ENCODE measurements at regions not wholly inside any gene's neighbourhood (a gene's known extent, or its start where the extent isn't known, plus 50 kb on each side); places are given as distances from the start of the nearest gene placed in this dataset.
A peak's percentile ranks its signal among the peaks of the same experiment; 100 is the strongest.

GRCh38 chr6:165774903-165775601, 112.0 kb upstream of the PDE10A start:
- H3K36me3 ChIP-seq (ENCODE audit: control insufficient read depth, insufficient read depth, low read length), result no peaks in the 10 kb centered on the region
- H4K20me1 ChIP-seq (ENCODE audit: insufficient read depth, low read length), result no peaks in the 10 kb centered on the region; the same call in 1 of the 2 replicates
- H3K27ac ChIP-seq (ENCODE audit: insufficient read depth, low read length), result no peak overlapping the region
- no peak overlapping the region for H4K5ac ChIP-seq (ENCODE audit: low read depth, low read length)
- H3K56ac ChIP-seq (ENCODE audit: extremely low read depth, insufficient read depth, low read length), result no peak overlapping the region
- no peaks in the 10 kb centered on the region for H3K9me1 ChIP-seq (ENCODE audit: insufficient read depth, low read length)
- no peak overlapping the region for H2BK15ac ChIP-seq (ENCODE audit: low read depth, low read length)
- dilution Hi-C loops (cut with HindIII; ENCODE audit: low sequenced_read_pairs, unreplicated experiment), result no loop called here
- no peak for TF ChIP-seq SMC3 (IDR thresholded peaks at IDR 0.05; ENCODE audit: low read depth, low read length)
- no peak for TF ChIP-seq ELK1 (IDR thresholded peaks at IDR 0.05; ENCODE audit: borderline replicate concordance, low read depth, low read length)
- TF ChIP-seq FOS (IDR thresholded peaks at IDR 0.05; ENCODE audit: low read depth, low read length), result no peak
- no peak for TF ChIP-seq CHD1 (IDR thresholded peaks at IDR 0.05; ENCODE audit: low read depth, low read length)
- TF ChIP-seq RCOR1 (IDR thresholded peaks at IDR 0.05; ENCODE audit: insufficient replicate concordance, low read length), result no peak
- no peak for TF ChIP-seq USF2 (IDR thresholded peaks at IDR 0.05; ENCODE audit: low read depth, low read length)
- TF ChIP-seq CEBPB (IDR thresholded peaks at IDR 0.05; ENCODE audit: low read depth, low read length), result no peak
- no peak for TF ChIP-seq MXI1 (IDR thresholded peaks at IDR 0.05; ENCODE audit: borderline replicate concordance, low read depth, low read length)
- no peak for TF ChIP-seq RFX5 (IDR thresholded peaks at IDR 0.05; ENCODE audit: low read depth, low read length)
- TF ChIP-seq POLR2A (IDR thresholded peaks at IDR 0.05; ENCODE audit: low read depth, low read length), result no peak
- TF ChIP-seq MAZ (IDR thresholded peaks at IDR 0.05; ENCODE audit: borderline replicate concordance, low read depth, low read length), result no peak
- no peak for TF ChIP-seq BHLHE40 (IDR thresholded peaks at IDR 0.05; ENCODE audit: low read depth, low read length)
- no peak for TF ChIP-seq NFE2L2 (IDR thresholded peaks at IDR 0.05; ENCODE audit: low read depth, low read length)
- TF ChIP-seq RAD21 (IDR thresholded peaks at IDR 0.05; ENCODE audit: low read length), result no peak
- TF ChIP-seq MAFK (IDR thresholded peaks at IDR 0.05; ENCODE audit: low read depth, low read length), result no peak
- no peak for TF ChIP-seq CTCF (conservative IDR thresholded peaks at IDR 0.05; ENCODE audit: low read depth, low read length)
- no peak overlapping the region for H3K4me2 ChIP-seq (ENCODE audit: low read depth, low read length)
- H2AK9ac ChIP-seq (replicated peaks; ENCODE audit: low read depth, low read length, poor library complexity), result no peak overlapping the region
- no peak overlapping the region for H2BK120ac ChIP-seq (ENCODE audit: low read depth, low read length)
- H2AK5ac ChIP-seq (ENCODE audit: low read depth, low read length), result no peak overlapping the region
- intact Hi-C loops (cut with micrococcal nuclease), result no loop called here
- peaks cover 2% of the 10 kb centered on the region for H3K27me3 ChIP-seq (ENCODE audit: control insufficient read depth, insufficient read depth, low read length)
- no peaks in the 10 kb centered on the region for H3K4me1 ChIP-seq (ENCODE audit: control insufficient read depth, insufficient read depth, low read length)
- POLR2A ChIA-PET (ENCODE audit: unreplicated experiment), result no interaction called here
- H3K9me3 ChIP-seq (ENCODE audit: control insufficient read depth, insufficient read depth, low read length), result no peaks in the 10 kb centered on the region
- peak overlapping the region; percentile 47 for H2AFZ ChIP-seq (replicated peaks; ENCODE audit: low read length, poor library complexity)
- ATAC-seq (ENCODE audit: low read depth), result no peak
- no peak overlapping the region for H4K91ac ChIP-seq (ENCODE audit: insufficient read depth, low read depth, low read length)
- no peaks in the 10 kb centered on the region for H3K79me1 ChIP-seq (ENCODE audit: low read depth in 1 of 2, low read length in 2 of 2)
- H2BK5ac ChIP-seq (ENCODE audit: low read depth, low read length, poor library complexity, severe bottlenecking), result no peak overlapping the region
- CTCF ChIA-PET, result interaction anchor here (0.6 kb wide), 1 partner anchor 13 kb away, joined by 4 read pairs; no protein-coding TSS in a partner anchor
- no peak overlapping the region for H4K8ac ChIP-seq (ENCODE audit: low read depth in 2 of 2, low read length in 2 of 2)
- 40% methylated on average over 3 of the region's 13 CpGs; no CpG with 5 or more reads in 1 of the 2 experiments for WGBS, 2 experiments (ENCODE audit: extremely low coverage in 2 of 2, insufficient read length in 1 of 2)
- H3K23ac ChIP-seq (ENCODE audit: low read depth, low read length), result no peak overlapping the region
- no peak for DNase-seq
- H3K4ac ChIP-seq (ENCODE audit: low read depth, low read length), result no peak overlapping the region
- BruUV-seq (replicated peaks), result no TSS peak
- no peak overlapping the region for H3K4me3 ChIP-seq (ENCODE audit: insufficient read depth, low read depth, low read length)
- no peak overlapping the region for H3K9ac ChIP-seq (ENCODE audit: low read depth, low read length)
- no peak overlapping the region for H2BK20ac ChIP-seq (ENCODE audit: low read depth, low read length)
- no peak overlapping the region for H3K14ac ChIP-seq (replicated peaks; ENCODE audit: low read depth, low read length)
- no peak overlapping the region for H3K18ac ChIP-seq (ENCODE audit: low read depth, low read length)
- in situ Hi-C loops (cut with MboI; ENCODE audit: low sequenced_read_pairs), result no loop called here
